Epithelial cell of esophagus (primary cell): ENCODE measurements at regions not wholly inside any gene's neighbourhood (a gene's known extent, or its start where the extent isn't known, plus 50 kb on each side); places are given as distances from the start of the nearest gene placed in this dataset.

Experiments
- DNase-seq: peaks from one replicate; pipeline ENCODE4 v3.0.0; 2010; ENCODE audit warnings: low read depth
- H3K4me3 ChIP-seq: 2 replicates; pipeline ENCODE4 v1.5.1; 2011; ENCODE audit warnings: mild to moderate bottlenecking, low read length, control low read depth
- TF ChIP-seq, protein P1 (sequence below): IDR thresholded peaks from 2 replicates; pipeline ENCODE4 v1.5.1; 2011; ENCODE audit warnings: low read depth, mild to moderate bottlenecking, low read length, control low read depth, inconsistent platforms; ENCODE audit not compliant: insufficient read depth; ENCODE audit errors: missing control alignments

DNA sequence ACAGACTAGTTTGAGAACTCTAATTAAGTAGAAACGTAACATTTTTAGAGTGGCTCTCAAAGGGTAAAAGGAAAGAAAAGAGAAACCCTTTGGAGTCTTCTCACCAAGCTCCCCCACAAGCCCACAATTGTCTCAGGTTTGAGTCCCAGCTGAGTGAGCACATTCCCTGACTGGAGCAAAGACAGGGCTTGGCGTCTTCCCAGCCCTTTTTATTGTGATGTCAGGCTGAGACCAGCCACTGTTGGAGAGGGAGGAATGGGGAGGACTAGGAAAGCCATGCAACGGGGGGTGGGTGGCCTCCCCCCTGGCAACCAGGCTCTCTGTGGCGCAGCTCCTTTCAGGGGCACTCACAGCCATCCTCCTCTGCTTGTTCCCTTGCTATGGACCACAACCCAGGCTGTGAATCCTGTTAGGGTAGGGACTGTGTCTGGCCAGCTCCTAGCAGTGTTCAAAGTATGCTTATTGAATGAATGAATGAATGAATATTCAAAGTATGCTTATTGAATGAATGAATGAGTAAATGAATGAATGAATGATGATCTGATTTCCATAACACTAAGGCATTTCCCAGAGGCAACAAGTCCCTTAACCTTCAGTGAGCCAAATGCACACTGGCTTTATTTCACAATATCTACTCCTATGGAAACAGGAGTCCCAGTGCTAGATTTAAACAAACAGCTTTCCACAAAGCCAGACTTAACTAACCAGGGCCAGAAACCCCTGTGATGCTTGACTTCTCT, 413.3 kb downstream of the MID1IP1 start:
- no peak for DNase-seq
- no peak overlapping the region for H3K4me3 ChIP-seq

DNA sequence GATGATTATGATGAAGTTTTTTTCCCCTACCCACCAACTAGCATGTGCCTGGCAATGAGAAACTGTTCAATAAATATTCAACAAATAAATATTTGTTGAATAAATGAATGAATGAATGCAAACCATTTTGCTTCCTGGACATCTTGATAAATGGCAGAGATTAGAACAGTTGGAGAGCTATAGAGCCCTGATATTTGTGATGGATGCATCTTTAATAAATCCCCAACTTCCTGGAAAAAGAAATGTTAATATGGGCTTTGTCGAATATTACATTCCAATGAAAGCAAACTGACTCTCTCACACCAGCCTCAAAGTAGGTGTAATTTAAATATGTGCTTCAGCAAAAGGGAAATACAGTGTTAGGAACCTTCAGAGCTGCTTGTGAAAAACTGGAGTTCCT, 419.7 kb downstream of the MID1IP1 start:
- TF ChIP-seq, protein P1, sequence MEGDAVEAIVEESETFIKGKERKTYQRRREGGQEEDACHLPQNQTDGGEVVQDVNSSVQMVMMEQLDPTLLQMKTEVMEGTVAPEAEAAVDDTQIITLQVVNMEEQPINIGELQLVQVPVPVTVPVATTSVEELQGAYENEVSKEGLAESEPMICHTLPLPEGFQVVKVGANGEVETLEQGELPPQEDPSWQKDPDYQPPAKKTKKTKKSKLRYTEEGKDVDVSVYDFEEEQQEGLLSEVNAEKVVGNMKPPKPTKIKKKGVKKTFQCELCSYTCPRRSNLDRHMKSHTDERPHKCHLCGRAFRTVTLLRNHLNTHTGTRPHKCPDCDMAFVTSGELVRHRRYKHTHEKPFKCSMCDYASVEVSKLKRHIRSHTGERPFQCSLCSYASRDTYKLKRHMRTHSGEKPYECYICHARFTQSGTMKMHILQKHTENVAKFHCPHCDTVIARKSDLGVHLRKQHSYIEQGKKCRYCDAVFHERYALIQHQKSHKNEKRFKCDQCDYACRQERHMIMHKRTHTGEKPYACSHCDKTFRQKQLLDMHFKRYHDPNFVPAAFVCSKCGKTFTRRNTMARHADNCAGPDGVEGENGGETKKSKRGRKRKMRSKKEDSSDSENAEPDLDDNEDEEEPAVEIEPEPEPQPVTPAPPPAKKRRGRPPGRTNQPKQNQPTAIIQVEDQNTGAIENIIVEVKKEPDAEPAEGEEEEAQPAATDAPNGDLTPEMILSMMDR, result no peak
- no peak for DNase-seq

More for the DNA sequence above, 413.3 kb downstream of the MID1IP1 start:
- TF ChIP-seq, protein P1, result no peak

DNA sequence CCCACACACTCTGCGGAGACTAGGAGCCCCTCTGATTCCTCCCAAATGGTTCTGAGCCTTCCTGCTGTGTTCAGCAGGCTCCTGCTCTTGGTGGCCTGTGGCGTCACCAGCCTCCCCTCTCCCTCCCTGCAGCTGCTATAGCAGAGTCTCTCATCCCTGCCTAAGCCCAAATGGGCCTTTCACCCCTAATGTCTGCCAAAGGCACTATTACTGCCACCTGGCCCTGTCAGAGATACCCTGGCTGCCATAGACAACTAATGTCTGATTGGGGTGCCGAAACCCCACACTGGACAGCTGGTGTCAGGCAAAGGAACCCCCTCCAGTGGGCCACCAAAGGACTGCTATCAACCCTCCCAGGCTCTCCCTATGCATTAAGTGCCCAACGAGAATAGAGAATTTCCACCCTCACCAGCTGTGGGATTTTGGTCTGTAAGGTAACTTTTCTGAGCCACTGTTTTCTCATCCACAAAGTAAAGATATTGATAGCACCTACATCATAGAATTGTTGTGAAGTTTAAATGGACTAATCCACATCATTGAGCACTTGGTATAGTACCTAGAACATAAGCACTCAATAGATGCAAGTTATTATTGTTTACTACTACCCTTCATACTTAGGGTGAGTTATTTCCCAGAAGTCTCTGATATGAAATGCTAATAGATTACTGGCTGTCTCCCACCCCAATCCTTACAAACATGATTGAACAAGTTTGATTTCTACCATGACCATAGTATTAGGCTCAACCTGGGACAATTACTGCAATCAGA, 421.3 kb downstream of the MID1IP1 start:
- DNase-seq, result no peak
- TF ChIP-seq, protein P1, result no peak

More for the DNA sequence above, 419.7 kb downstream of the MID1IP1 start:
- no peak overlapping the region for H3K4me3 ChIP-seq

DNA sequence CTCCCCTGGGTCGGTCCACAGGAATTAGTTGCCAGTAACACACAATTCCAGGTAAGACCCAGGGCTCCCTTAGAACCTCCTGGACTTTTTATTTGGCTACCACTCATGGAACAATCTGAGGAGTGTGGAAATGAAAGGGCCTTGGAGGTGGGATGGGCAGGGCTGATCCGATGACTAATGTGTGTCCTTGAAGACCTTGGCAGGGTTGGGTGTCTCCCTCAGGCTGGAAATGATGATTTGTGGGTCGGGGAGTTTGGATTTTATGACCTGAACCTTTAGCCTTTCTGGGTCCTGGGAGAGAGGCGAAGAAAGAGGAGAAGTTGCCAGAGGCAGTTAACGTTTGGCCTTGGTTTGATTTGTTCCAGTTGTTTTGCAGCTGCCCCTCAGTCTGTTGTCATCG, 425.0 kb downstream of the MID1IP1 start:
- TF ChIP-seq, protein P1, result no peak
- no peak for DNase-seq
- no peak overlapping the region for H3K4me3 ChIP-seq

More for the DNA sequence above, 421.3 kb downstream of the MID1IP1 start:
- no peak overlapping the region for H3K4me3 ChIP-seq

DNA sequence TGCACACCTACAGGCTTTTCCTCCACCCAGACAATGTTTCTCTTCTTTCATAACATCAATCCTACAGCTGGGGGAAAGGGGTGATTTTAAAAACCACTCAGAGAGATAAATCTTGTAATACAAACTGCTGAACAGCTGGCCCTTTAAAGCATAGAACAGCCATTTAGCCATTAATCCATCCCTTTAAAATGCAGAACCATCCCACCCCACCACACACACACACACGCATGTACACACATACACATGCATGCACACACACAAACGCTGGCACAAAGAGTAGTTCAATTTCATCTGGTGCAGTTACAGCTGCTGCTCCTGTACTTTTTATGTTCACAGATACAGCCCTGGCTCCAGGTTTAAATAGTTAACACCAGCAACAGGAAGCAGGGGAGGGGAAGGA, 426.1 kb downstream of the MID1IP1 start:
- no peak overlapping the region for H3K4me3 ChIP-seq
- DNase-seq, result no peak
- TF ChIP-seq, protein P1, result no peak

DNA sequence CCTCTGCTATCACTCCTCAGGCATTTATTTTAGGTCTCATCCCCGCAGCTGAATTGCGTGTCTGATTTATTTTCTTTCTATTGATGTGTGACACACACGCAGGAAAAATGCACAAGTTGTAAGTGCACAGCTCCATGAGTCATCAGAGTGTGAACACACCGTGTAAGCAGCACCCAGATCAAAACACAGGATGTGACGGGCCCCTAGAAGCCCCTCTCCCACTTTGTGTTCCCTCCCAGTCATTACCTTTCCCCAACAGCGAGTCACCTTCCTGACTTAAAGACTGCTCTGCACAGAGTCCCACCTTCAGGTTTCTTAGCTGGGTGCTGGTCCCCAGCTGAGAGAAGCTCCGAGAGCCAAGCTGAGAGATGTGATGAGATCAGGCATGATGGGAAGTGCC, 436.7 kb downstream of the MID1IP1 start:
- DNase-seq, result no peak
- no peak overlapping the region for H3K4me3 ChIP-seq

More for the DNA sequence above, 436.7 kb downstream of the MID1IP1 start:
- TF ChIP-seq, protein P1, result no peak
